IgD-negative memory B cell (primary cell): ENCODE measurements at regions not wholly inside any gene's neighbourhood (a gene's known extent, or its start where the extent isn't known, plus 50 kb on each side); places are given as distances from the start of the nearest gene placed in this dataset.
"Not testable (repeated sequence)": the region's sequence is repeated elsewhere in the genome, so short reads cannot be mapped to it uniquely, and the experiment has no call there.

Experiments
- H3K27ac Mint-ChIP-seq, 3 donors: one replicate each; pipeline ENCODE4 v1.8.0; 2020 to 2022; ENCODE audit warnings: mild to moderate bottlenecking in 3 of 3, mixed read lengths in 3 of 3, moderate library complexity in 1 of 3
- H3K27me3 Mint-ChIP-seq: one replicate; pipeline ENCODE4 v1.8.0; 2021; ENCODE audit warnings: mixed read lengths
- H3K36me3 Mint-ChIP-seq: one replicate; pipeline ENCODE4 v1.8.0; 2020; ENCODE audit warnings: mild to moderate bottlenecking, mixed read lengths
- H3K4me1 Mint-ChIP-seq, 3 donors: one replicate each; pipeline ENCODE4 v1.8.0; 2020 to 2022; ENCODE audit warnings: mixed read lengths in 3 of 3, mild to moderate bottlenecking in 1 of 3
- H3K4me3 Mint-ChIP-seq, 4 donors: one replicate each; pipeline ENCODE4 v1.8.0; 2020 to 2022; ENCODE audit warnings: mild to moderate bottlenecking in 4 of 4, mixed read lengths in 4 of 4, moderate library complexity in 3 of 4
- H3K9me3 Mint-ChIP-seq, 3 donors: one replicate each; pipeline ENCODE4 v1.8.0; 2020 to 2021; ENCODE audit warnings: mixed read lengths in 3 of 3, mild to moderate bottlenecking in 1 of 3

DNA sequence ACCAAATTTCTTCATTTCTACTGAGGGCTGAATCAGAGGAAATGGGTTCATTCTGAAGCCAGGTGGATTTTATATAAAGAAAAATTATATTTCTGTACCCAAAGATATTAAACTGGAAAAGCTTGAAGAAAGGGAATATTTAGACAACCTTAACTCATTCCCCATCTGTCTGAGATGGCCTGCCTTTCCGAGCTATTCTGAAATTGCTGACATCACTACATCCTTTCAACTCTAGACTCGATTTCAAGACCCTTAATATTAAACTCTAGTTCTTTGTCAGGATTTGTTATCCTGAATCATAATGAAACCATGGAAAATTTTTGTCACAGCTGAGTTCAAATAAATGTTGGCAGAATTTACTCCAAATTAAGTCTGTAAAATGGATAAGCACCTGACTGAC, 818.5 kb upstream of the SEMA6A start:
- Mint-ChIP-seq H3K27ac (no peak overlapping the region), H3K4me1 (no peaks in the 10 kb centered on the region), H3K36me3 (no peaks in the 10 kb centered on the region), H3K9me3 (no peaks in the 10 kb centered on the region), H3K4me3 (no peak overlapping the region), H3K27me3 (no peaks in the 10 kb centered on the region)

GRCh38 chr5:117380316-117380715, 805.7 kb upstream of the SEMA6A start:
- Mint-ChIP-seq H3K27ac (no peak overlapping the region), H3K4me3 (no peak overlapping the region), H3K36me3 (no peaks in the 10 kb centered on the region), H3K27me3 (no peaks in the 10 kb centered on the region), H3K9me3 (peaks cover 1 to 3% (median 2%) of the 10 kb centered on the region in 3 donors), H3K4me1 (no peaks in the 10 kb centered on the region)

DNA sequence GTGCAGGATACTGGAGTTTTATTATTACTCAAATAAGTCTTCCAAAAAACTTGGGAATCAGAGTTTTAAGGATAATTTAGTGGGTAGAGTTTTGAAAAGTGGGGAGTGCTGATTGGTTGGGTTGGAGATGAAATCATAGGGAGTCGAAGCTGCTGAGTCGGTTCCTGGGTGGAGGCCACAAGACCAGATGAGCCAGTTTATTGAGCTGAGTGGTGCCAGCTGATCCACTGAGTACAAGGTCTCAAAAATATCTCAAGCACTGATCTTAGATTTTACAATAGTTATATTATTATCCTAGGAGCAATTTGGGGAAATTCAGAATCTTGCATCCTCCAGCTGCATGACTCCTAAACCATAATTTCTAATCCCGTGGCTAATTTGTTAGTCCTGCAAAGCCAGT, 804.9 kb upstream of the SEMA6A start:
- no peaks in the 10 kb centered on the region for H3K4me1 Mint-ChIP-seq

DNA sequence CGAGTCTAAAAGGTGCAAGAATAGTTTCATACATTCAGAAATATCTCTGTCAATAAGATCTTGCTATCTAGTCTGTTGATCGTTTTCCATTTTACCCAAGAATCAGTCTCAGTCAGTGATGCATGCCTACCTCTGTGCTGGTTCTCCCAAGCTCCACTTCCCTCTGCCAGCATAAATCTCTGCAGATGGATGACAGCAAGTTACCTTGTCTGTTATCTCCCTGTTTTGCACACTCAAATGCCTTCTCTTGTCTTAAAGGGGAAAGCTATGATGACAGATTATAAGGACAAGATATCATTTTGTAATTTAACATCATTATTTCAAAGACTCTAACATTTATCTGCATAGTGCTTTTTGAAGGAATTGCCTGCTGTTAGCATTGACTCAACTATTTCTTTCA, 802.1 kb upstream of the SEMA6A start:
- Mint-ChIP-seq H3K4me3 (no peak overlapping the region), H3K27ac (no peak overlapping the region), H3K27me3 (no peaks in the 10 kb centered on the region), H3K4me1 (no peaks in the 10 kb centered on the region), H3K36me3 (no peaks in the 10 kb centered on the region), H3K9me3 (peaks cover 1 to 3% (median 2%) of the 10 kb centered on the region in 3 donors)

More for the DNA sequence above, 804.9 kb upstream of the SEMA6A start:
- no peak overlapping the region for H3K27ac Mint-ChIP-seq
- H3K27me3 Mint-ChIP-seq = no peaks in the 10 kb centered on the region
- H3K36me3 Mint-ChIP-seq = no peaks in the 10 kb centered on the region
- H3K4me3 Mint-ChIP-seq = no peak overlapping the region
- peaks cover 1 to 3% (median 2%) of the 10 kb centered on the region in 3 donors for H3K9me3 Mint-ChIP-seq

DNA sequence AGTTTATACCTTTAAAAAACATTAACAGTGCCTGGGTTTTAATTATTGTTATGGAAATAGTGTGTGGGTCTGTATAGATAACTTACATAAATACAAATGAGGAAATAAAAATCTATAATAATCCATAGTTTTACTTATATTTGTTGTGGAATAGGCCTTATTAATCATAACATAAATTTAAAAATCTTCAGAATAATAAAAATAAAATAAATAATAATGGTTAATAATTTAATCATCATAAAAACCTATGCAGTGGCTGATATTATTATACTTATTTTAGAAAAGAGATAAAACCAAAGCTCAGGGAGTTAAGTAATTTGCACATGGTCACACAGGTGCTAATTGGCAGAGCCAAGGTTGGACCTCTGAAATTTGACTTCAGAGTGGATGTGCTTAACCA, 785.3 kb upstream of the SEMA6A start:
- Mint-ChIP-seq H3K27me3 (no peaks in the 10 kb centered on the region), H3K4me3 (no peak overlapping the region), H3K4me1 (no peaks in the 10 kb centered on the region), H3K9me3 (no peaks in the 10 kb centered on the region), H3K27ac (no peak overlapping the region), H3K36me3 (no peaks in the 10 kb centered on the region)

DNA sequence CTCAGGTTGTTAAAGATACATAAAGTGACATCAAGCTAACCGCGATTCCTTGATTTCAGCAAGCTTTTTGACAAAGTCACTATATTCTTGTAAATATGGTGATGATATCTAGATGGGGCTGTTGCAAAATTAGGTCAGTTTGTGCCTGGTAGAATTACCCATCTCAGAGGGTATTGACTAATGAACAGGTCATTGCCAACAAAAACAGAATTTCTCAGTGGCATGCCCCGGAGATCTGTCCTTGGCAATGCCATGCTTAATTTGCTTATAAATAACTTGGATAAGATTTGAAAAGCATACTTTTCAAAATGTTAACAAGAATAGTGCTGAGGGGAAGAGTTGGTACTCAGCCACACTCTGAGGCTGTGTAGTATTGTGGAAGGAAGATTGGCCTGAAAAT, 783.3 kb upstream of the SEMA6A start:
- no peaks in the 10 kb centered on the region for H3K9me3 Mint-ChIP-seq
- no peak overlapping the region for H3K4me3 Mint-ChIP-seq
- H3K27me3 Mint-ChIP-seq = no peaks in the 10 kb centered on the region
- no peak overlapping the region for H3K27ac Mint-ChIP-seq
- no peaks in the 10 kb centered on the region for H3K36me3 Mint-ChIP-seq
- H3K4me1 Mint-ChIP-seq = no peaks in the 10 kb centered on the region

DNA sequence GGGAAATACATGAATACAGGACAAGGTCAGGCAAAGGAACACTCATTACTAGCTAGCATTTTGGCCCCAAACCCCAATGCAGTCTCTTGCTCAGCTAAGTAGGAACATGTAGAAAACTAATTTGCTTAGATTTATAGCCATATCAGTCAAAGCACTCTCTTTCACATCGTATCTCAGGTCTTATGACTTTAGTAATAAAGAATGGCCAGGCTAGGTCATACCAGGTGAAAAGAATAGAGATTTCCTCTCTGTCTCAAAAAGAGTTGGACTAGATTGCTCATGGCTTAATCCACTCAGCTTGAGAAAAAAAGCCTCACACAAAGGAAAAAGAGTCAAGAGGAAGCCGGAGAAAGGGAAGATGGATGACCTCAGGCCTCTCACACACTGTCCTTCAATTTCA, 772.7 kb upstream of the SEMA6A start:
- H3K4me1 Mint-ChIP-seq = no peaks in the 10 kb centered on the region
- H3K27me3 Mint-ChIP-seq = no peaks in the 10 kb centered on the region
- no peaks in the 10 kb centered on the region for H3K36me3 Mint-ChIP-seq
- no peaks in the 10 kb centered on the region for H3K9me3 Mint-ChIP-seq
- no peak overlapping the region for H3K4me3 Mint-ChIP-seq
- H3K27ac Mint-ChIP-seq = no peak overlapping the region

DNA sequence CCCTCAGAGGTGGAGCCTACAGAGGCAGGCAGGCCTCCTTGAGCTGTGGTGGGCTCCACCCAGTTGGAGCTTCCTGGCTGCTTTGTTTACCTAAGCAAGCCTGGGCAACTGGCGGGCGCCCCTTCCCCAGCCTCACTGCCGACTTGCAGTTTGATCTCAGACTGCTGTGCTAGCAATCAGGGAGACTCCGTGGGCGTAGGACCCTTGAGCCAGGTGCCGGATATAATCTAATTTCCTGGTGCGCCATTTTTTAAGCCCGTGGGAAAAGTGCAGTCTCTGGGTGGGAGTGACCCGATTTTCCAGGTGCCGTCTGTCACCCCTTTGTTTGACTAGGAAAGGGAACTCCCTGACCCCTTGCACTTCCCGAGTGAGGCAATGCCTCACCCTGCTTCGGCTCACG, 769.1 kb upstream of the SEMA6A start:
- not testable (repeated sequence) for H3K27me3 Mint-ChIP-seq, H3K36me3 Mint-ChIP-seq, H3K9me3 Mint-ChIP-seq, H3K4me3 Mint-ChIP-seq, H3K27ac Mint-ChIP-seq, H3K4me1 Mint-ChIP-seq

GRCh38 chr5:117337064-117337749, 762.6 kb upstream of the SEMA6A start:
- Mint-ChIP-seq H3K36me3 (no peaks in the 10 kb centered on the region), H3K27me3 (no peaks in the 10 kb centered on the region), H3K4me3 (no peak overlapping the region), H3K4me1 (no peaks in the 10 kb centered on the region), H3K9me3 (no peaks in the 10 kb centered on the region), H3K27ac (no peak overlapping the region)

DNA sequence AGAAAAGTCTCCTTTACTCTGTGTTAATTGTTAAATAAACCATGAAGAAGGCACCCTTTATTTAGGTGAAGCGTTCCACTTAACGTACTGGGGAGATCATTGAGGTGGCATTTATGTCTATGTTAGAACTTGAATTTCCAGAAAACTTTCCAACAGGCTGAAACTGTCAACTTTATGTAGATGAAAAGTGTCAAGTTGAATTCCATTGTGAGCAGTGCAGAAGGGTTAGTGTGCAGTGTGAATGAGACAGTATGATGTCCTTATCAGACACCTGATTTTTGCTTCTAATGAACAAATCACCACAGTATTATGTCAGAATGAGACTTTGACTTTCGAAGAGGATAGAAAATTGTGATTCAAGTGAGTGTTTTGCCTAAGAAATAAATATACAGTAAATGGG, 761.6 kb upstream of the SEMA6A start:
- H3K36me3 Mint-ChIP-seq = no peaks in the 10 kb centered on the region
- no peaks in the 10 kb centered on the region for H3K4me1 Mint-ChIP-seq
- no peak overlapping the region for H3K27ac Mint-ChIP-seq
- no peaks in the 10 kb centered on the region for H3K27me3 Mint-ChIP-seq
- H3K9me3 Mint-ChIP-seq = peaks cover 0 to 3% (median 0%) of the 10 kb centered on the region in 3 donors
- H3K4me3 Mint-ChIP-seq = no peak overlapping the region

DNA sequence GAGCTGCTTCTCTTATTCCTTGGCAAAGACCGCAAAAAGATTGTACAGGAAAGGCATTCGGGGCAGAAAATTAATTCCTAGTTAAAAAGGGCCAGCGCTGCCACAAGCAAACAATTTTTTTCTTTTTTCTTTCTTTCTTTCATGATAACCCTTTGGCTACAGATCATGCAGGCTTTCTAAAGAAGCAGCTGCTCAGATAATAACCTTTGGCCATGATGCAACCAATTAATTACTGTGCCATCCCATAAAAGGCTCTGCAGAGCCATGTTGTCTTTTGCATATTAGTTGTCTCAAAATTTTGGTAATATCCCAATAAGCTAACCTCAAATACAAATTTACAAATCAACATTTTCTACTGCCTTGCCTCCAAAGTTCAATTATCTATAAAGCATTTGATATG, 758.4 kb upstream of the SEMA6A start:
- no peaks in the 10 kb centered on the region for H3K4me1 Mint-ChIP-seq
- H3K27ac Mint-ChIP-seq = no peak overlapping the region
- H3K4me3 Mint-ChIP-seq = no peak overlapping the region

GRCh38 chr5:117332341-117332740, 757.7 kb upstream of the SEMA6A start:
- no peaks in the 10 kb centered on the region for H3K36me3 Mint-ChIP-seq
- H3K4me1 Mint-ChIP-seq = no peaks in the 10 kb centered on the region
- no peak overlapping the region for H3K4me3 Mint-ChIP-seq
- no peak overlapping the region for H3K27ac Mint-ChIP-seq
- no peaks in the 10 kb centered on the region for H3K27me3 Mint-ChIP-seq
- peaks cover 0 to 17% (median 0%) of the 10 kb centered on the region in 3 donors for H3K9me3 Mint-ChIP-seq

More for the DNA sequence above, 758.4 kb upstream of the SEMA6A start:
- Mint-ChIP-seq H3K9me3 (peaks cover 0 to 12% (median 0%) of the 10 kb centered on the region in 3 donors), H3K27me3 (no peaks in the 10 kb centered on the region), H3K36me3 (no peaks in the 10 kb centered on the region)

DNA sequence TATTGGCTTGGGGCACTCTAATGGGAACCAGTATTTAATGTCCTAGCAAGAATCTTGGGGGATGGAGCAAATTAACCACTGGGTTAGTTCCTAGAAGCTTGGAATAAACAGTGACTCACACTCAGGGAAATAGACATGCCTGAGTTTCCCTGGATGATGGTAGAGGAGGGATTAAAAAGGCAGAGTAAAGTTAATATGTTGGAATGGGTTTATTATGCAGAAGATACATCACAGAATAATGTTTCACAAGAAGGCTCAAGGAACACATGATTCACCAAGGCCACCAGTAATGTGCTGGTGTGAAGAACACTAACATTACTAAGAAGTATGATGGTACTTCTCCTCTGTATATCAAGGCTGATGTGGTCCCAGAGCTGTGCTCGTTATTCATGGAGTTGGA, 752.9 kb upstream of the SEMA6A start:
- no peak overlapping the region for H3K4me3 Mint-ChIP-seq
- H3K27ac Mint-ChIP-seq = no peak overlapping the region
- no peaks in the 10 kb centered on the region for H3K36me3 Mint-ChIP-seq
- H3K9me3 Mint-ChIP-seq = peaks cover 0 to 28% (median 2%) of the 10 kb centered on the region in 3 donors
- no peaks in the 10 kb centered on the region for H3K4me1 Mint-ChIP-seq
- no peaks in the 10 kb centered on the region for H3K27me3 Mint-ChIP-seq

DNA sequence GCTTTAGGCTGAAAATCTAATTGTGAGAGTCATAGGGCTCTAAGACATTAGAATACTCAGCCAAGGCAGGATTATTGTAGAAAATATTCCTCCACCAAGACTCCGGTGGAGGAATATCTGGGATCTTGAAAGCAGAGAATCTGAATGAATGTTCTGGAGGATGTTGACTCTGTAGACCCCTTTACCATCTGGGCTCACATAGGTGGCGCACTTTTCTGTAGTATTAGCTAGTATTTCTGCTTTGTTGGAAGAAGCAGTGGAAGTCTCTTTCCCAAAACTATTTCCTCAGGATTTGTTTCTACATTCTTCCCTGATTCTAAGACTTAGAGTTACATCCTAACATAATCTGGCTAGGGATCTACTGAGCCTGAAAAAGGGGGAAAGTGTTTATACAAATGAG, 752.4 kb upstream of the SEMA6A start:
- no peaks in the 10 kb centered on the region for H3K4me1 Mint-ChIP-seq
- H3K36me3 Mint-ChIP-seq = no peaks in the 10 kb centered on the region
- H3K27ac Mint-ChIP-seq = no peak overlapping the region
- no peak overlapping the region for H3K4me3 Mint-ChIP-seq
- peaks cover 0 to 28% (median 2%) of the 10 kb centered on the region in 3 donors for H3K9me3 Mint-ChIP-seq
- H3K27me3 Mint-ChIP-seq = no peaks in the 10 kb centered on the region

DNA sequence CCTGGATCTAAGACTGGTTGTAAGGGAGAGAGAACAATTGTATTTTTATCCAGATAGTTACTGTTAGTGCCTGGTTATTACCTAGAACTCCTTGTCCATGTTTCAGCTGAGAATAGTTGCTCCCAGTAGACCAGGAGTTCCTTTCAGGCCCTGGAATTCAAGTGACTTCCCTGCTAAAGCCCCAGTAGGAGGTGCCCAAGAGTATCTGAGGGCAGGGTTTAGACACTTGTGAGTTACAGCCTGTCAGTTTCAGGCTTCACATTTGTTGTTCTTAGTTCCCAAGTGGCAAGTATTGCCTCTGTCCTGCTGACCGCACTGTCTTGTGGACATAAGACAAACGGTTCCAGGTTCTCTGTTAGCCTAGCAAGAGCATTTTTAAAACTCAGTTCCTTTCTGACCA, 743.9 kb upstream of the SEMA6A start:
- Mint-ChIP-seq H3K4me3 (no peak overlapping the region), H3K4me1 (no peaks in the 10 kb centered on the region), H3K9me3 (no peaks in the 10 kb centered on the region), H3K27me3 (no peaks in the 10 kb centered on the region), H3K27ac (no peak overlapping the region), H3K36me3 (no peaks in the 10 kb centered on the region)

DNA sequence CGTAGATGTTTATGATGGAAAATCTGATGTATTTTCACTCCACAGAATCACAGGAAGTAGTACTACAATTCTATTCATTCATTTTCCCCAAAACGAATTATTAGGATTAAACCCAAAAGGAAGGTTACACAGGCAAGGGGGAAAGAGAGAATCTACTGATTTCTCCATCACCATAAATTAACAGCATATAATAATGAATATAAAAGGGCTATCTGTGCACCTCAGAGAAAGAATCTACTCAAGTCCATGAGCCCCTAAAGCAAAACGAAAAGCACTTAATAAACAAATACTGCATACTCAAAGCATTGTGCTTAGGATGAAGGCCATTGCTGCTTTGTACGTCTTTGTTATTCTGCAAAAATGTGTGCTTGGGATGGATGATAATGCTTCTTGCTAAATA, 740.5 kb upstream of the SEMA6A start:
- H3K27me3 Mint-ChIP-seq = no peaks in the 10 kb centered on the region
- H3K27ac Mint-ChIP-seq = no peak overlapping the region
- H3K9me3 Mint-ChIP-seq = peaks cover 0 to 2% (median 0%) of the 10 kb centered on the region in 3 donors
- H3K4me3 Mint-ChIP-seq = no peak overlapping the region
- H3K4me1 Mint-ChIP-seq = no peaks in the 10 kb centered on the region
- H3K36me3 Mint-ChIP-seq = no peaks in the 10 kb centered on the region
